Activated naive CD8-positive, alpha-beta T cell treated with anti-CD3 and anti-CD28 coated beads, Interleukin-2, amount 50 U/mL, for 16 hours (primary cell): ENCODE measurements at regions not wholly inside any gene's neighbourhood (a gene's known extent, or its start where the extent isn't known, plus 50 kb on each side); places are given as distances from the start of the nearest gene placed in this dataset.

Experiments
- DNase-seq: peaks from one replicate; pipeline ENCODE4 v3.0.0-alpha.2; 2020; ENCODE audit warnings: low read depth, low spot score

DNA sequence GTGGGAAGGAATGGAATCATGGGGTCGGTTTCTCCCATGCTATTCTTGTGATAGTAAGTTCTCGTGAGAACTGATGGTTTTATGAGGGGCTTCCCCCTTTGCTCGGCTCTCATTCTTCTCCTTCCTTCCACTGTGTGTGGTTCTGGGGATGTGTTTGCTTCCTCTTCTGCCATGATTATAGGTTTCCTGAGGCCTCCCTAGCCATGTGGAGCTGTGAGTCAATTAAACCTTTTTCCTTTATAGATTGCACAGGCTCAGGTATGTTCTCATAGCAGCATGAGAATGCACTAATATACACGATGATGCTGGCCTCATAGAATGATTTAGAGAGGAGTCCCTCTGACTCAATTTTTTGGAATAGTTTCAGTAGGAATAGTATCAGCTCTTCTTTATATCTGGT lies 195.4 kb upstream of the IVNS1ABP start:
- no peak for DNase-seq

DNA sequence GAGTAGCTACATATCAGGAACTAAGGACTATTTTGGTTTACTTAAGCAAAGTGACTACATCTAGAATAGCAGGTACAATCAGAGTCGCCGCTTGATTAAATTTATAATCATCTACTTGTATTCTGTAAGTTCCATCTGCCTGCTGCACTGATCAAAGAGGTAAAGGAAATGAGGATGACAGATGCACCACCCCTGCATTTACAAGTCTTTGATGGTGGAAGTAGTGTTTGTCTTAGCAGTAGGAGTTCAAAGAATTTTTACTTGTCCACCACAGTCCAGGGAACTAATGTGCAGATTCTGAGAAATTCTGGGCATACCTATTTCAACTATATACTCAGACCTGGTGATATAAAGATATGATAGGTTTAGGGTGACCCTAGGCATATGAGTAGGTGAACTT lies 184.1 kb upstream of the IVNS1ABP start:
- DNase-seq = no peak

GRCh38 chr1:185500001-185500626 lies 183.1 kb upstream of the IVNS1ABP start:
- no peak for DNase-seq

GRCh38 chr1:185498207-185498606 lies 181.2 kb upstream of the IVNS1ABP start:
- no peak for DNase-seq

- no peak for DNase-seq
Measured at GRCh38 chr1:185497177-185497576, 180.1 kb upstream of the IVNS1ABP start.

GRCh38 chr1:185495898-185496297 lies 178.9 kb upstream of the IVNS1ABP start:
- no peak for DNase-seq

GRCh38 chr1:185495007-185495406 lies 178.0 kb upstream of the IVNS1ABP start:
- DNase-seq = no peak

DNA sequence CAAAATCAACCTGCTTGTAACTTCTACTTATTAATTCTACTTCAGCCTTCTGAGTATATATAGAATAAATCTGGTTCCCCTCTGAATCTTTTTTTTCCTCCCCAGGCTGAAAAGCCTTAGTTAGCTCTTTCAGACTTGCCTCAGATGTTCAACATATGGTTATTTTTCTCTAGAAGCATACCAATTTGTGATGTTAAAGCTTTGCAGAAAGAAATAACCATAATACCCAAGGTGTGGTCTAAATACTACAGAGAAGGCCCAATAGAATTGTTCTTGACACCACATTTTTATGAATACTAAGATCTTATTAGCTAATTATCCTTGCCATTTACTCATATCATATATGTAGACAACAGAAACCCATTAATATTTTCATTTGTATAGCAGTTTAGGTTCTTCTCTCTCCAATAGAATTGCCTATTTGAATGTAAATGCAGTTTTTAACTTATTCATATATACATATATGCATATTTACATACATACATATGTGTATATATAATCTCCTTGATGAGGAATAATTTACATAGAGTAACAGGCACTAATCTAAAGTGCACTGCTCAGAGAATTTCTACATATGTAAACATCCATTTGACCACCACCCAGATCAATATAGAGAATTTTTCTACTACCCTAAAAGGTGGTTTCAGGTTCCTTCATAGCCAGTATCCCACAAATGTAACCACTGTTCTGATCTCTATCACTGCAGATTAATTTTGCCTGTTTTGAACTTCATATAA lies 175.2 kb upstream of the IVNS1ABP start:
- no peak for DNase-seq

DNA sequence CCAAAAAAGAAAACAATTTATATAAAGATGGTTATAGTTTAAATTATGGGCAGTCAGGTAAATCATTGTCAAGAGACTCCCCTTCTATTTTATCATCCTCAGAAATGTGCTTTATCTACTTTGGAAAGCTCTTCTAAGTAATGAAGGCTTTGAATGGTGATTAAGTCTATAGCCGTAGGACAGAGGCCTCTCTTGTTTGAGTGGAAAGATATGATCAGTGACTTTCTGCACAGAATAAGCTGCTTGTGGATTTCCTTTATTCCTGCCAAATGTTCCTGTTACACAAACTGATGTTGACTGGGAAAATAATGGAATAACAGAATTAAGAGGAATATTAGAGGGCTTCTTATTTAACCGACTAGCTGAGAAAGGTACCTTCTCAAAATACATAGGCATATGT lies 174.6 kb upstream of the IVNS1ABP start:
- no peak for DNase-seq

DNA sequence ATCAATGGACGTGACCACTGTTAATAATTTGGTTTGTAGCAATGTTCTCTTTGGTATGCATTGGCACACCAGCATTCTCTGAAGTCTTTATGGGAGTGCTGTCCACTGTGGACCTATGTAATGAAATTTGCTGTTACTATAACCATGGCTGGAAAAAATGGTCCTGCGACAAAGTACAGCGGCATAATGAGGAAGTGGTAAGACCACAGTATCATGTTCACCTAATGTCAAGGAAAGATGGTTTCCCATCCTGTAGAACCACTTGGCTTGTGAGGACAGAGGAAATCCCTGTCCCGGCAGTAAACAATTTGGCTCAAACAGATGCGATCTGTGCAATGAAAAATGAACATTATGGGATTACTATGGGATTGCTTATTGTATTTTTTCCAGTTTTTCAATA lies 173.9 kb upstream of the IVNS1ABP start:
- DNase-seq = no peak

GRCh38 chr1:185489406-185489805 lies 172.4 kb upstream of the IVNS1ABP start:
- no peak for DNase-seq

GRCh38 chr1:185488808-185489207 lies 171.8 kb upstream of the IVNS1ABP start:
- no peak for DNase-seq

DNA sequence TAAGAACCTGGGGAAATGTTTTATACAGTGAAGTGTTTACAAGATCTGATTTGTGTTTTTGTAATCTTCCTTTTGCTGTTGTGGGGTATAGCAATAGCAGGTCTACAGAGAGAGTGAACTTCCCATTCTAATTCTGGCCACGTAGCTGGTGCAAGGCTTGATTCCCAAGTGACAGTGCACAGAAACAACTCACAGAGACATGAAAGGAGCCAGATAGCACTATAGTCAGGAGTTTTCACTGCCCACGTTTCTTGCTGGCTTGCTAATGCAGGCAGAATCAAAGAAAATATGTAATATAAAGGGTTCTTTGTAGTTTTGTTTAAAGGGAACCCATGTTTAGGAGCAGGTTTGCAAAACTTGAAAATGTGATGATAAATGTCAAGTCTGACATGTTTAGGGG lies 170.9 kb upstream of the IVNS1ABP start:
- no peak for DNase-seq

DNA sequence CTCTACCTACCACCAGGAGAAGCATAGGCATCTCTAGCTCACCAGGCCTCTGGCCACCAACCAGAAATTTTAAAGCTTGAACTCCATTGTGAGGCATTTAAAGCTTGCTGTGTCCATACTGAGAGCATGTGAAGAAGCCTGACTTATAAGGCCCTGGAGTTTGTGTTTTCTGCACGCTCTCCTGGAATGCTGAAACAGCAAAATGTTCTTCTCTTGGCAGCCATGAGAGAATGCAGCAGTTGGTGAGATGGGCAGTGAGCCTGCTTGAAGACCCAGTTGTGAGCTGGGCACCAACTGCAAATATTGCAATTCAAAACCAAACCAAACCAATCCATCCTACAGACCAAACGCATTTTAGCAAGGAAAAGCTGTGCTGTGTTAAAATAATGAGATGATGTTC lies 170.0 kb upstream of the IVNS1ABP start:
- DNase-seq = no peak

- no peak for DNase-seq
Measured at GRCh38 chr1:185486346-185486745, 169.3 kb upstream of the IVNS1ABP start.

DNA sequence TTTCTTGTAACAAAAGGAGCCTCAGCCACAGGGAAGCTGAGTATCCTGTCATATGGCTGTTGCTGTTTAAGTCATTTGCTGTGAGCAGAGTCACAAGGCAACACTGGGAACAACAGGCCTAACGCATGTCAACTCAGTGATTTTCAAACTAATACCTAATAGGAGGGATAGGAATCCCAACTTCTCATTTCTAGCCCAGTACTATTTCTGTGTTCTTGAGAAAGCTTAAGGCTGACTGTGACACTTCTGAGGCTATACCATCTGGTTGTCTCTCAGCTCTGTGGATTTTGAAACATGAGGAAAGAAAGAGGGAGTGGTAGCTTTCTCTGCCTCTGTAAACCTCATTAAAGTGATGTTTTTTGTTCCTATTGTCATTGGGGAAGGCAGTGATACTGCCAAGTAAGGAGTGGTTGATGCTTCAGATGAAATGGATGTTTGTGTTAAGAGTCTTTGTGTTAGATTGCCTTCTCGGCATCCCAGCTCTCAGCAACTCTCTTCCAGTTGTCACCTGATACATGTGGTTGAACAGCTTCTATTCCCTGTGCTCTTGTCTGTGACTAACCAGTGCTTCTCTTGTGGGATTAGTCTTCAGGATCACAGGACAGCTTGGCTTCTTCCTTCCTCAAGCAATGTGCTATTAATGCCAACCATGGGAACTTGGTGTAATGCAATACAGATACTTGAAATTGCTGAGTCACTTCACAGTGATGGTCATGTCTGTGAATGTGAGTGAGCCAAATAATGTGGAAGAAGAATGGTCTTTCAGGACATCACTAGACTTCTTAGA lies 166.8 kb upstream of the IVNS1ABP start:
- DNase-seq = no peak

- DNase-seq = no peak
Measured at GRCh38 chr1:185483217-185483616, 166.2 kb upstream of the IVNS1ABP start.

DNA sequence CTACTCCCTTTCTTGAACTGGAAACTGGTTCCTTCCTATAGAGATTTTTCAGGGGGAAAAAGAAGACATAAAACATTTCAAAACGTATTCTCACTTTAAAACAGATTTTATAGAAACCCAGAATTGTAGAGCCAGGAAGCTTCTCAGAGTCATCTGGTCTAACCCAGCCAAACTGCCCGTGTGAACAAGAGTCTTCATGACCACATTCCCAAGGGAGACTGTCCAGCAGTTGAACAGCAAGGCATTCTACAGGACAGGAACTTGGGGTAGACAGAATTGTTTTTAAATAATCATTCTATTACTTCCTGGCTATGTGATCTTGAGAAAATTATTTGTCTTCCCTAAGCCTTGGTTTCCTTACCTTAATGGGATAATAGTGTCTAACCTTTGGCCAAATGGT lies 163.5 kb upstream of the IVNS1ABP start:
- no peak for DNase-seq

- no peak for DNase-seq
Measured at GRCh38 chr1:185479796-185480195, 162.8 kb upstream of the IVNS1ABP start.

GRCh38 chr1:185478877-185479276 lies 161.8 kb upstream of the IVNS1ABP start:
- no peak for DNase-seq

DNA sequence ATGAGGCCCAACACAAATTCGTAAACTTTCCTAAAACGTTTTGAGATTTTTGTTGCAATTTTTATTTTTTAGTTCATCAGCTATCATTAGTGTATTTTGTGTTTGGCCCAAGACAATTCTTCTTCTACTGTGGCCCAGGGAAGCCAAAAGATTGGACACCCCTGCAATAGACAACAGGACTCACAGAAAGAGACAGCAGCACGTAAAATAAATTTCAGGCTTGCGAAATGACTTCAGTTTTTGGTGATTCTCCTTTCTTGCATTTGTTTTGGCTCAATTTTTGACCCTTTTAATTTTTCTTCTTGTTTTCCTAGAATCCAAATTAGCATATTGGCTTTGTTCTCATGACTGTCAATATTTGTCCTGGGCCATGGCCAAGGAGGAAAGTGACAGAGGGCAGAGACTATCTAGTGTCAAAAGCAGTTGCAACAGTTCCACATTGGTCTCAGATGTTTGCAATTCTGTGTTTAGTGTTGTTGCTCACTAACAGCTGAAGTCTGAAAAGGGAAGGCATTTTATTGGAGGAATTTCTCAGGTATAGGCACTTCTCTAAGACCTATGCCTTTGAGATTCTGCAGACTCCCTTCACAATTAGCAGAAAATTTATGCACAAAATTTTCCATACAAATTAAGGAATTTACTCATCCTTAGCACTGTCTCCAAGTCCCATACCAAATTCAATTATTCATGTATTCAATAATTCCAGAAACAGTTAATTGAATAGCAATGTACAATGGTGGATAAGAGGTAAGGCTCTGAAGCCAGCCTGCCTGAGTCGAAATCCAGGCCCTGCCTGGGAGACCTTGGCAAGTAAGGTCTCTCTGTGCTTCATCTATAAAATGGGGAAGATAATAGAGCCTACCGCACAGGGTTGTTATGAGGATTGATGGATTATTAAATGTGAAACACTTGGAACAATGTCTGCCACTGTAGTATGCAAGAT lies 160.9 kb upstream of the IVNS1ABP start:
- no peak for DNase-seq
